ENCODE measurements at regions not wholly inside any gene's neighbourhood (a gene's known extent, or its start where the extent isn't known, plus 50 kb on each side); places are given as distances from the start of the nearest gene placed in this dataset.

DNA sequence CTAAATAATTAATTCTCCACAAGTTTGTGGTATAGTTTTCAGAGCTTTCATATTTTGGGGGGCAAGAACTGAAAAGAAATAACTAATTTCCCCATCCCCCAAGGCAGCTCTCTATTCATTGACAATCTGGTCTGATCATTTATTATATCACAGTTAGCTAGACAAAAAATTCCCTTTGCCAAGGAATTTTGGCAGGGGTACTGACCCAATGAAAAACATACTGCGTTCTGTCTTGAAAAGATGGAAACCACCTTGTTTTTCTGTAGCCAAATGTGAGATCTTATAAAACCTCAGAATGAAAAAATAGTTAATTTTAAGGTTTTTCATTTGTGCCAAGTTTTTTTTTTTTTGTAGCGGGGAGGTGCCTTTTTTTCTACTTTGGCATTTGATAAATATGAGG lies 1008.9 kb downstream of the EFNA5 start:
- intact Hi-C loops (cut with micrococcal nuclease), result no loop called here
- H3K9ac ChIP-seq (replicated peaks; ENCODE audit: extremely low read depth, insufficient read depth, low read length), result no peak overlapping the region
- H3K36me3 ChIP-seq (ENCODE audit: control insufficient read depth in 2 of 2, extremely low read depth in 1 of 2, insufficient read depth in 2 of 2, low read length in 2 of 2), result no peaks in the 10 kb centered on the region
- TF ChIP-seq JUN (IDR thresholded peaks at IDR 0.05; ENCODE audit: borderline replicate concordance, insufficient read depth, insufficient read length, low read depth), result no peak
- no peak for TF ChIP-seq FOS (IDR thresholded peaks at IDR 0.05; ENCODE audit: borderline replicate concordance, insufficient read depth, low read length)
- TF ChIP-seq POLR2A (IDR thresholded peaks at IDR 0.05; ENCODE audit: low read depth, low read length), result no peak
- no peak for TF ChIP-seq POLR2AphosphoS5 (IDR thresholded peaks at IDR 0.05; ENCODE audit: insufficient read depth, low read depth, low read length)
- TF ChIP-seq, protein P1, sequence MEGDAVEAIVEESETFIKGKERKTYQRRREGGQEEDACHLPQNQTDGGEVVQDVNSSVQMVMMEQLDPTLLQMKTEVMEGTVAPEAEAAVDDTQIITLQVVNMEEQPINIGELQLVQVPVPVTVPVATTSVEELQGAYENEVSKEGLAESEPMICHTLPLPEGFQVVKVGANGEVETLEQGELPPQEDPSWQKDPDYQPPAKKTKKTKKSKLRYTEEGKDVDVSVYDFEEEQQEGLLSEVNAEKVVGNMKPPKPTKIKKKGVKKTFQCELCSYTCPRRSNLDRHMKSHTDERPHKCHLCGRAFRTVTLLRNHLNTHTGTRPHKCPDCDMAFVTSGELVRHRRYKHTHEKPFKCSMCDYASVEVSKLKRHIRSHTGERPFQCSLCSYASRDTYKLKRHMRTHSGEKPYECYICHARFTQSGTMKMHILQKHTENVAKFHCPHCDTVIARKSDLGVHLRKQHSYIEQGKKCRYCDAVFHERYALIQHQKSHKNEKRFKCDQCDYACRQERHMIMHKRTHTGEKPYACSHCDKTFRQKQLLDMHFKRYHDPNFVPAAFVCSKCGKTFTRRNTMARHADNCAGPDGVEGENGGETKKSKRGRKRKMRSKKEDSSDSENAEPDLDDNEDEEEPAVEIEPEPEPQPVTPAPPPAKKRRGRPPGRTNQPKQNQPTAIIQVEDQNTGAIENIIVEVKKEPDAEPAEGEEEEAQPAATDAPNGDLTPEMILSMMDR (IDR thresholded peaks at IDR 0.05; ENCODE audit: extremely low read depth in 1 of 2, insufficient read depth in 1 of 2, low read depth in 1 of 2, low read length in 2 of 2), result no peak
- TF ChIP-seq, protein P2, sequence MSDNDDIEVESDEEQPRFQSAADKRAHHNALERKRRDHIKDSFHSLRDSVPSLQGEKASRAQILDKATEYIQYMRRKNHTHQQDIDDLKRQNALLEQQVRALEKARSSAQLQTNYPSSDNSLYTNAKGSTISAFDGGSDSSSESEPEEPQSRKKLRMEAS (IDR thresholded peaks at IDR 0.05; ENCODE audit: insufficient read depth, insufficient read length), result no peak
- no peak for TF ChIP-seq GATA2 (IDR thresholded peaks at IDR 0.05; ENCODE audit: insufficient read depth, insufficient read length, low read depth, low read length)
- no peak for TF ChIP-seq EZH2 (IDR thresholded peaks at IDR 0.05; ENCODE audit: borderline replicate concordance, low read depth, low read length, severe bottlenecking)
- TF ChIP-seq MYC (IDR thresholded peaks at IDR 0.05; ENCODE audit: low read depth, low read length), result no peak
- dilution Hi-C loops (cut with MboI; ENCODE audit: extremely low pct_ligation_motif_present, low sequenced_read_pairs), result no loop called here
- H3K27me3 ChIP-seq (ENCODE audit: control insufficient read depth in 2 of 2, insufficient read depth in 2 of 2, low read length in 2 of 2), result no peaks in the 10 kb centered on the region
- BruUV-seq (replicated peaks), result no TSS peak
- H2AFZ ChIP-seq (ENCODE audit: low read depth, low read length), result no peak overlapping the region
- ChIA-PET CTCF (interaction anchor here (1.4 kb wide), 1 partner anchor 29 kb away, joined by 4 read pairs; no protein-coding TSS in a partner anchor), POLR2A (no interaction called here)
- H4K20me1 ChIP-seq (replicated peaks; ENCODE audit: control insufficient read depth, extremely low read depth, insufficient read depth, low read length), result no peaks in the 10 kb centered on the region
- DNase-seq (ENCODE audit: low read depth, low spot score) (no peak), FAIRE-seq (no peak)
- no peaks in the 10 kb centered on the region for H3K79me2 ChIP-seq (ENCODE audit: control insufficient read depth, insufficient read depth, low read length)
- H3K9me3 ChIP-seq (replicated peaks; ENCODE audit: control insufficient read depth, insufficient read depth, low read length), result no peaks in the 10 kb centered on the region
- H3K9me1 ChIP-seq (replicated peaks; ENCODE audit: control insufficient read depth, extremely low read depth, insufficient read depth, low read length), result no peaks in the 10 kb centered on the region
- no peak overlapping the region for H3K4me2 ChIP-seq (ENCODE audit: insufficient read depth, low read length)
- H3K27ac ChIP-seq (ENCODE audit: insufficient read depth, low read depth, low read length), result no peak overlapping the region
- H3K4me1 ChIP-seq (ENCODE audit: control insufficient read depth, extremely low read depth, insufficient read depth, low read length), result peaks cover 3% of the 10 kb centered on the region
- H3K4me3 ChIP-seq (replicated peaks in 1 of 3; ENCODE audit: insufficient read depth in 1 of 3, low read depth in 1 of 3, low read length in 3 of 3), result no peak overlapping the region

All from endothelial cell of umbilical vein (primary cell).